ENCODE measurements at regions not wholly inside any gene's neighbourhood (a gene's known extent, or its start where the extent isn't known, plus 50 kb on each side); places are given as distances from the start of the nearest gene placed in this dataset.

DNA sequence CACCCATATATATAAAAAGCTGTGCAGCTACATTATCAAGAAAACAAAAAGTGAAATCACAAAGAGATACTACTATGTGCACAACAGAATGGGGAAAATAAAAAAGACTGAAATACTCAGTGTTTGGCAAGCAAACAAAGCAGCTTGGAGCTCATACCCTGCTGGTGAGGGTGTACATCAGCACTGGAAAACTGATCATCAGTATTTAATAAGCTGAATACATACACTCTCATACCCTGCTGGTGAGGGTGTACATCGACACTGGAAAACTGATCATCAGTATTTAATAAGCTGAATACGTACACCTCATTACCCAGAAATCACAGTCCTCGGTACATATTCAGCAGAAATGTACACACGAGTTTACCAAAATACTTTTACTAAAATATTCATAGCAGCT, 220.8 kb downstream of the SPP2 start:
- Histone ChIP-seq H2AFZ (ENCODE audit: control insufficient read depth, low read length) (no peak overlapping the region), H3K9ac (ENCODE audit: control insufficient read depth, extremely low read depth, insufficient read depth, low read length) (no peak overlapping the region), H3K9me1 (ENCODE audit: control insufficient read depth, extremely low read depth, insufficient read depth, low read length) (no peaks in the 10 kb centered on the region), H3K4me1 (ENCODE audit: control insufficient read depth, extremely low read depth, insufficient read depth, low read length) (peaks cover 7% of the 10 kb centered on the region), H3K79me2 (ENCODE audit: control insufficient read depth, insufficient read depth, low read length) (no peaks in the 10 kb centered on the region), H3K4me2 (ENCODE audit: control insufficient read depth, extremely low read depth, insufficient read depth, low read depth, low read length) (no peak overlapping the region), H3K27me3 (ENCODE audit: control insufficient read depth, extremely low read depth, insufficient read depth, low read length) (no peaks in the 10 kb centered on the region), H3K27ac (ENCODE audit: control insufficient read depth, insufficient read depth, low read length) (no peak overlapping the region), H3K9me3 (ENCODE audit: control insufficient read depth, low read depth, low read length) (no peaks in the 10 kb centered on the region), H3K4me3 (ENCODE audit: control insufficient read depth in 2 of 3, extremely low read depth in 1 of 3, insufficient read depth in 2 of 3, low read depth in 1 of 3, low read length in 3 of 3) (no peak overlapping the region), H4K20me1 (ENCODE audit: control insufficient read depth, extremely low read depth, insufficient read depth, low read length) (no peaks in the 10 kb centered on the region), H3K36me3 (ENCODE audit: control insufficient read depth in 2 of 2, extremely low read depth in 1 of 2, insufficient read depth in 2 of 2, low read length in 2 of 2) (no peaks in the 10 kb centered on the region)
- dilution Hi-C loops (cut with MboI; ENCODE audit: extremely low pct_ligation_motif_present, low sequenced_read_pairs) = no loop called here
- FAIRE-seq (peak; percentile 20), DNase-seq (ENCODE audit: low read depth, low spot score) (no peak)
- TF ChIP-seq EZH2 (IDR thresholded peaks at IDR 0.05; ENCODE audit: low read length) = no peak
- TF ChIP-seq, protein P1, sequence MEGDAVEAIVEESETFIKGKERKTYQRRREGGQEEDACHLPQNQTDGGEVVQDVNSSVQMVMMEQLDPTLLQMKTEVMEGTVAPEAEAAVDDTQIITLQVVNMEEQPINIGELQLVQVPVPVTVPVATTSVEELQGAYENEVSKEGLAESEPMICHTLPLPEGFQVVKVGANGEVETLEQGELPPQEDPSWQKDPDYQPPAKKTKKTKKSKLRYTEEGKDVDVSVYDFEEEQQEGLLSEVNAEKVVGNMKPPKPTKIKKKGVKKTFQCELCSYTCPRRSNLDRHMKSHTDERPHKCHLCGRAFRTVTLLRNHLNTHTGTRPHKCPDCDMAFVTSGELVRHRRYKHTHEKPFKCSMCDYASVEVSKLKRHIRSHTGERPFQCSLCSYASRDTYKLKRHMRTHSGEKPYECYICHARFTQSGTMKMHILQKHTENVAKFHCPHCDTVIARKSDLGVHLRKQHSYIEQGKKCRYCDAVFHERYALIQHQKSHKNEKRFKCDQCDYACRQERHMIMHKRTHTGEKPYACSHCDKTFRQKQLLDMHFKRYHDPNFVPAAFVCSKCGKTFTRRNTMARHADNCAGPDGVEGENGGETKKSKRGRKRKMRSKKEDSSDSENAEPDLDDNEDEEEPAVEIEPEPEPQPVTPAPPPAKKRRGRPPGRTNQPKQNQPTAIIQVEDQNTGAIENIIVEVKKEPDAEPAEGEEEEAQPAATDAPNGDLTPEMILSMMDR (optimal IDR thresholded peaks at IDR 0.05 in 1 of 3, IDR thresholded peaks at IDR 0.05 in 1 of 3, conservative IDR thresholded peaks at IDR 0.05 in 1 of 3; ENCODE audit: extremely low read depth in 1 of 3, insufficient read depth in 2 of 3, low read length in 3 of 3) = no peak

DNA sequence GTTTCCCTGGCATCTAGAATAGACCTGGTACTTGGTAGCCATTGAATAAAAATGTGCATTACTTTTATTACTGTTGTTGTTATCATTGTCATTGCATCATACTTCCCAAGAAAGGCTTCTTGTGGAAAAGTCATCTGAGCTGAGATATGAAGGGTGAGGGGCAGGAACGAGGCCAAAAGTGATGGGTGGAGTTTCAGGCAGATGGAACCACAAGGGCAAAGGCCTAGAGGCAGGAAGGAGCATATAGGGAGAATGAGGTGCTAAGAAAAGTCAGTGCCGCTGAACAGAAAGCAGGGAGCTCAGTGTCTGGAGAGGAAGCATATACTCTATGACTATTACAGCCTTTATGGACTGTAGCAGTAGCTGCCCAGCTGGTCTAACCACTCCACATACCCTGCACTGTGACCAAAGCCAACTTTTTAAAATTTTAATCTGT, 219.3 kb downstream of the SPP2 start:
- Histone ChIP-seq H3K4me2 (ENCODE audit: control insufficient read depth, extremely low read depth, insufficient read depth, low read depth, low read length) (no peak overlapping the region), H4K20me1 (ENCODE audit: control insufficient read depth, extremely low read depth, insufficient read depth, low read length) (no peaks in the 10 kb centered on the region), H3K4me3 (ENCODE audit: control insufficient read depth in 2 of 3, extremely low read depth in 1 of 3, insufficient read depth in 2 of 3, low read depth in 1 of 3, low read length in 3 of 3) (no peak overlapping the region), H3K27ac (ENCODE audit: control insufficient read depth, insufficient read depth, low read length) (no peak overlapping the region), H3K79me2 (ENCODE audit: control insufficient read depth, insufficient read depth, low read length) (no peaks in the 10 kb centered on the region), H3K9ac (ENCODE audit: control insufficient read depth, extremely low read depth, insufficient read depth, low read length) (no peak overlapping the region), H3K4me1 (ENCODE audit: control insufficient read depth, extremely low read depth, insufficient read depth, low read length) (peaks cover 7% of the 10 kb centered on the region), H2AFZ (ENCODE audit: control insufficient read depth, low read length) (peak overlapping the region; percentile 48), H3K36me3 (ENCODE audit: control insufficient read depth in 2 of 2, extremely low read depth in 1 of 2, insufficient read depth in 2 of 2, low read length in 2 of 2) (no peaks in the 10 kb centered on the region), H3K9me1 (ENCODE audit: control insufficient read depth, extremely low read depth, insufficient read depth, low read length) (no peaks in the 10 kb centered on the region), H3K27me3 (ENCODE audit: control insufficient read depth, extremely low read depth, insufficient read depth, low read length) (no peaks in the 10 kb centered on the region), H3K9me3 (ENCODE audit: control insufficient read depth, low read depth, low read length) (no peaks in the 10 kb centered on the region)
- DNase-seq (ENCODE audit: low read depth, low spot score) (no peak), FAIRE-seq (peak; percentile 87)
- no peak for TF ChIP-seq EZH2 (IDR thresholded peaks at IDR 0.05; ENCODE audit: low read length)
- TF ChIP-seq, protein P1 (optimal IDR thresholded peaks at IDR 0.05 in 1 of 3, IDR thresholded peaks at IDR 0.05 in 1 of 3, conservative IDR thresholded peaks at IDR 0.05 in 1 of 3; ENCODE audit: extremely low read depth in 1 of 3, insufficient read depth in 2 of 3, low read length in 3 of 3) = no peak
- dilution Hi-C loops (cut with MboI; ENCODE audit: extremely low pct_ligation_motif_present, low sequenced_read_pairs) = no loop called here

Measured in keratinocyte (primary cell).